Retinal pigment epithelial cell (primary cell): ENCODE measurements at regions not wholly inside any gene's neighbourhood (a gene's known extent, or its start where the extent isn't known, plus 50 kb on each side); places are given as distances from the start of the nearest gene placed in this dataset.

Source experiments
- DNase-seq: peaks from one replicate; pipeline ENCODE4 v3.0.0-alpha.2; 2010; ENCODE audit warnings: low read depth
- H3K4me3 ChIP-seq: 2 replicates; pipeline ENCODE4 v1.5.1; 2011; ENCODE audit warnings: mild to moderate bottlenecking, low read length, control low read depth, moderate library complexity
- CTCF ChIP-seq: conservative IDR thresholded peaks from 2 replicates; pipeline ENCODE4 v1.5.1; 2011; ENCODE audit warnings: low read depth, low read length, control low read depth, inconsistent platforms

DNA sequence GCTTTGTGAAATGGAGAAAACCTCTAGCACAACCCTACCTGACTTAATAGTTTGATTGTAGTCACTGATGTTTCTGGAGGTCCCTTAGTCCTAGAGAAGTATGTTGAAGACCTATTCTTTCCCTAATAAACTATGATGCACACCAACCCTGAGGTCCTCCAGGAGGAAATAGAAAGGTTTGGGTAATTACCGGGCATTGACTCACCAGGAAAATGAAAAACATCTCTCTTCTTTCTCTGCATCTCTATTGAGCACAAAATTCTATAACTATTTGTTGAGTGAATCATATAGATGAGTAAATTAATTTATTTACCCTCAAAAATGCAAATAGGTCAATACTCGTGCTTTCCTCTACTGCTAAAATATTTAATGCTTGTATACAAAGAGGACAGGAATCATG is 582.4 kb upstream of the FAM241A start:
- H3K4me3 ChIP-seq, result no peak overlapping the region
- no peak for DNase-seq
- no peak for TF ChIP-seq CTCF

DNA sequence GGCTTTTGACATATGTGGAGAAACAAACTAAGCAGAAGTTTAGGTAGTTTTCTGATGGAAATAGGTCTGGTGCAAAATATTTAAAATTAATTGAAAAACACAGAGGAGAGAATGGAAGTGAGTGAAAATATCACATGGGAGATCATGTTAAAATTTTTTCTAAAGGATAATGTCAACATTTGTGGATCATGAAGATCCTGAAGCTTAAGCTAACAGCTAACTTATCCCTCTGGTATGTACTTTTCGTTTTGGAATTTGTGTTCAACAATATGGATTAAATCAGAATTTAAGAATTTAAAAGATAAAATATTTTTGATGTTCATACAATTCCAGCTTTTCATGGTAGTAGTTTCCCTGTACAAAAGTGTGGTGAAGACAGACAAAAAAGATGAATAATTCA is 572.8 kb upstream of the FAM241A start:
- no peak for TF ChIP-seq CTCF
- DNase-seq, result no peak
- no peak overlapping the region for H3K4me3 ChIP-seq

DNA sequence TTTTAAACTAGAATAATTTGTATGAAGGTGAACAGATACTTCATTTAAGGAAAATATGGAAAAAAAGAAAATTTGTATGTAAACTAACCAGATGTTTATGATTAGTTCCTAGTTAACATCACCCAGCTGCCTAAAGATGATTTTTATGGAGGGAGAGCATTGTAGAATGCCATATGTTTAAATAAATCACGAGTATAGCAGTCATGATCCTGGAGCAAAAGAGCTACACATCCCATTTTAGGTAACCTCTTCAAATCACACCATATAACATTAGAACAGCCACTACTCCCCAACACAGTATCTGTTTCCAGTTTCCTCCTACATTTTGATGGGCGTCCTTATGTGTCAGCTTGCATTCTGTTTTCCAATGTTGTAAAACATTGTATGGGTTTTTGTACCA is 571.9 kb upstream of the FAM241A start:
- no peak overlapping the region for H3K4me3 ChIP-seq
- no peak for TF ChIP-seq CTCF
- no peak for DNase-seq

DNA sequence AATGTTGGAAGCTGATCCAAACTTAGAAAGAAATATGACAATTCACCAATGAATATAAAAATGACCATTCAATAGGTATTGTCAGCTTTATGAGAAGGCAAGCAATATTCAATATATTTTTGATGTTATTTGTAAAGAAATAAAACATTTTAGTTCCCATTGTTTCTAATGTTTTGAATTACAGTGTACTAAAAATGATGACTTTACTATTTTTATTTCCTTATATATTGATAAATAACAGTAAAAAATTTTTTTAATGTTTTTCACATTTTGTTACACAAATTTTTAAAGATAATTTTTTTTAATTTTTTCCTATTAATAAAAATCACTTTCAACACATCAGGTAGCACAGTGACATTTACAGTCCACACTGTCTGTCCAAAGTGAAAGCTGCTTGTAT is 565.5 kb upstream of the FAM241A start:
- TF ChIP-seq CTCF, result no peak
- DNase-seq, result no peak
- H3K4me3 ChIP-seq, result no peak overlapping the region

DNA sequence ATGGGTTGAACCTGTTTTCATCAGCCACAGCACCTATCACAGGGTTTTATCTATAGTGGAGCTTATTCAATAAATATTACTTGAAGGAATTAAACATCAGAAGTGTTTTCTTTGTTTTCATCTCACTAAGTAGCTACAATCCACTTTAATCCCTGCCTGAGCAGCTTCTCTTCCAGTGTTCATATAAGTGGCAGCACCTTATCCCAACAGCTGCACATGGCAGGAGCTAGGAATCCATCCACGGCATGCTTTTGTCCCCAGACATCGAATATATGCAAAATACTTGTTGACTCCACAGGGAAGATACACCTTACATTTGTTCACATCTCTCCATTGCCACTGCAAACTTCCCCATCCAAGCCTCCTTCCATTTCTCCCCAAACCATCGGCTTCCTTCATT is 549.8 kb upstream of the FAM241A start:
- no peak for DNase-seq
- no peak for TF ChIP-seq CTCF
- H3K4me3 ChIP-seq, result no peak overlapping the region

GRCh38 chr4:111596491-111596890 is 548.8 kb upstream of the FAM241A start:
- TF ChIP-seq CTCF, result no peak
- H3K4me3 ChIP-seq, result no peak overlapping the region

DNA sequence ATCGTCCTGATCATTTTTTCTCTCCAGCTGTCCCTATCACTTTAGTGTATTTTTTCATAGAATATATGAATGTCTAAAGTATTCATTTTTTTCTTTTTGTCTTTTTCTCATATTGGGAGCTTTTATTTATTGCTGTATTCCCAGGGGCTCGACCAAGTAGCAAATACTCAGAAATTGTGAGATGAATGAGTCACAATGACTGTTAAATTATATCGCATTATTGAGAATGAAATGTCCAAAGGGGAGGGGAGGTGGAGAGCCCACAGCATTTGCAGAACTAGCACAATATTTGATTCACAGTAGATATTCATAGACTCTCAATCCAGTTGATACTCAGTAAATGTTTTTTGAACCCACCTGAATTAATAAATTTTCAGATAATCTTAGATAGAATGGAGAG is 543.6 kb upstream of the FAM241A start:
- no peak for TF ChIP-seq CTCF
- no peak for DNase-seq
- no peak overlapping the region for H3K4me3 ChIP-seq

More at GRCh38 chr4:111596491-111596890, 548.8 kb upstream of the FAM241A start:
- no peak for DNase-seq
